A549 (cell line): ENCODE measurements at regions not wholly inside any gene's neighbourhood (a gene's known extent, or its start where the extent isn't known, plus 50 kb on each side); places are given as distances from the start of the nearest gene placed in this dataset.
A peak's percentile ranks its signal among the peaks of the same experiment; 100 is the strongest.

Source experiments
- BHLHE40 ChIP-seq: IDR thresholded peaks from 2 replicates; pipeline ENCODE4 v1.6.1; 2012; ENCODE audit warnings: low read depth, low read length, inconsistent platforms
- CEBPB ChIP-seq, 2 experiments: fragments of >200 bp in 1 of 2; sonication (Bioruptor Twin) in 1 of 2; formaldehyde crosslinking in 1 of 2; IDR thresholded peaks; 2 replicates each; pipeline ENCODE4 v1.6.1; 2012 to 2016
- JUNB ChIP-seq: fragments of >200 bp; sonication (Bioruptor Twin); formaldehyde crosslinking; IDR thresholded peaks from 2 replicates; pipeline ENCODE4 v1.6.1; 2016
- POLR2A ChIP-seq: IDR thresholded peaks from 2 replicates; pipeline ENCODE4 v1.6.1; 2012; ENCODE audit warnings: mild to moderate bottlenecking, low read length
- RAD21 ChIP-seq, 2 experiments: fragments of >200 bp in 1 of 2; sonication (Bioruptor Twin) in 1 of 2; formaldehyde crosslinking in 1 of 2; IDR thresholded peaks in 1 of 2; conservative IDR thresholded peaks in 1 of 2; 2 replicates in 1 of 2; 3 replicates in 1 of 2; pipeline ENCODE4 v1.6.1; 2012 to 2018; ENCODE audit warnings: inconsistent platforms in 1 of 2
- ZFP36 ChIP-seq: fragments of 450-650 bp; IDR thresholded peaks from 2 replicates; pipeline ENCODE4 v1.6.1; 2014; ENCODE audit warnings: borderline replicate concordance; ENCODE audit not compliant: partially characterized antibody
- TF ChIP-seq, protein P1 (sequence below): fragments of >200 bp; sonication (Bioruptor Twin); formaldehyde crosslinking; IDR thresholded peaks from 3 replicates; pipeline ENCODE4 v1.5.1; 2016
- TF ChIP-seq, protein P2 (sequence below): fragments of 200-600 bp; sonication (generic); IDR thresholded peaks from 2 replicates; pipeline ENCODE4 v1.6.1; 2016; ENCODE audit warnings: antibody characterized with exemption, mild to moderate bottlenecking, moderate library complexity

DNA sequence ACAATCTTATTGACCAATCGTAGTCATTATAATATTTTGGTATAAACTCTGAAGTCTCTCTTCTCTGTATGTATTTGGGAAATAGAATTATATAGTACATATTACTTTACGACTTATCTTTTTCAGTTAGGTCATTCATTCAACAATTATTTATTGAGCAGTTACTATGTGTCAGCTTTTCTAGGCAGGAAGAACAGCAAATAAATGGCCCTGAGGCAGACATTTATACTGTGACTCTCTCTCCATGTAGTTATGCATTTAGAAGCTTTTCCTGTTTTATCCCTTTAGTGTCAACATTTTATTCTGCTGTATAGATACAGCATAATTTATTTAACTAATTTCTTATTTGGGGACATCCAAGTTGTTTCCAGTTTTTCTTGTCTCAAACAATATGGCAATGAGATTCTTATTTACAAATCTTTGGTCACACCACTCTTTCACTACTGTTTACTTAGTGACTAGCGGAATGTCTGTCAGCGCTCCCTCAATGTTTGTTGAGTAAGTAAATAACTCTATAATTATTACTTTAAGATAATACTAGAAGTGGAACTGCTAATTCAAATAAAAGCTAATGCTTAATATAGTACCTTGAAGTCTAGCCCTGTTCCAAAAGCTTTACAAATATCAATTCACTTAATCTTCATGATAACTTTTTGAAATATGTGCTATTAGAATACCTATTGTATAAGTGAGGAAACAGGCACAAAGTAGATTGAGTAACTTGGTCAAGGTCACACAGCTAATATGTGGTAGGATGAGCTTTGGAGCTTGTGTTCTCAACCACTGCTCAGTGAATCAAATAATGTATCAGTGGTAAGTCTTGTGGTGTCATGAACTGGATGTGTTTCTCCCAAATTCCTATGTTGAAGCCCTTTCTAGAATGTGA is 465.6 kb downstream of the SIPA1L2 start:
- TF ChIP-seq POLR2A, result no peak
- peak; percentile 24 for TF ChIP-seq ZFP36
- TF ChIP-seq, protein P1, sequence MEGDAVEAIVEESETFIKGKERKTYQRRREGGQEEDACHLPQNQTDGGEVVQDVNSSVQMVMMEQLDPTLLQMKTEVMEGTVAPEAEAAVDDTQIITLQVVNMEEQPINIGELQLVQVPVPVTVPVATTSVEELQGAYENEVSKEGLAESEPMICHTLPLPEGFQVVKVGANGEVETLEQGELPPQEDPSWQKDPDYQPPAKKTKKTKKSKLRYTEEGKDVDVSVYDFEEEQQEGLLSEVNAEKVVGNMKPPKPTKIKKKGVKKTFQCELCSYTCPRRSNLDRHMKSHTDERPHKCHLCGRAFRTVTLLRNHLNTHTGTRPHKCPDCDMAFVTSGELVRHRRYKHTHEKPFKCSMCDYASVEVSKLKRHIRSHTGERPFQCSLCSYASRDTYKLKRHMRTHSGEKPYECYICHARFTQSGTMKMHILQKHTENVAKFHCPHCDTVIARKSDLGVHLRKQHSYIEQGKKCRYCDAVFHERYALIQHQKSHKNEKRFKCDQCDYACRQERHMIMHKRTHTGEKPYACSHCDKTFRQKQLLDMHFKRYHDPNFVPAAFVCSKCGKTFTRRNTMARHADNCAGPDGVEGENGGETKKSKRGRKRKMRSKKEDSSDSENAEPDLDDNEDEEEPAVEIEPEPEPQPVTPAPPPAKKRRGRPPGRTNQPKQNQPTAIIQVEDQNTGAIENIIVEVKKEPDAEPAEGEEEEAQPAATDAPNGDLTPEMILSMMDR, result no peak
- TF ChIP-seq CEBPB (IDR thresholded peaks at IDR 0.05), result peak; percentile 25 to 35; a peak in 2 of 4 replicates
- peak; percentile 72 for TF ChIP-seq JUNB
- TF ChIP-seq, protein P2, sequence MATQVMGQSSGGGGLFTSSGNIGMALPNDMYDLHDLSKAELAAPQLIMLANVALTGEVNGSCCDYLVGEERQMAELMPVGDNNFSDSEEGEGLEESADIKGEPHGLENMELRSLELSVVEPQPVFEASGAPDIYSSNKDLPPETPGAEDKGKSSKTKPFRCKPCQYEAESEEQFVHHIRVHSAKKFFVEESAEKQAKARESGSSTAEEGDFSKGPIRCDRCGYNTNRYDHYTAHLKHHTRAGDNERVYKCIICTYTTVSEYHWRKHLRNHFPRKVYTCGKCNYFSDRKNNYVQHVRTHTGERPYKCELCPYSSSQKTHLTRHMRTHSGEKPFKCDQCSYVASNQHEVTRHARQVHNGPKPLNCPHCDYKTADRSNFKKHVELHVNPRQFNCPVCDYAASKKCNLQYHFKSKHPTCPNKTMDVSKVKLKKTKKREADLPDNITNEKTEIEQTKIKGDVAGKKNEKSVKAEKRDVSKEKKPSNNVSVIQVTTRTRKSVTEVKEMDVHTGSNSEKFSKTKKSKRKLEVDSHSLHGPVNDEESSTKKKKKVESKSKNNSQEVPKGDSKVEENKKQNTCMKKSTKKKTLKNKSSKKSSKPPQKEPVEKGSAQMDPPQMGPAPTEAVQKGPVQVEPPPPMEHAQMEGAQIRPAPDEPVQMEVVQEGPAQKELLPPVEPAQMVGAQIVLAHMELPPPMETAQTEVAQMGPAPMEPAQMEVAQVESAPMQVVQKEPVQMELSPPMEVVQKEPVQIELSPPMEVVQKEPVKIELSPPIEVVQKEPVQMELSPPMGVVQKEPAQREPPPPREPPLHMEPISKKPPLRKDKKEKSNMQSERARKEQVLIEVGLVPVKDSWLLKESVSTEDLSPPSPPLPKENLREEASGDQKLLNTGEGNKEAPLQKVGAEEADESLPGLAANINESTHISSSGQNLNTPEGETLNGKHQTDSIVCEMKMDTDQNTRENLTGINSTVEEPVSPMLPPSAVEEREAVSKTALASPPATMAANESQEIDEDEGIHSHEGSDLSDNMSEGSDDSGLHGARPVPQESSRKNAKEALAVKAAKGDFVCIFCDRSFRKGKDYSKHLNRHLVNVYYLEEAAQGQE, result no peak
- no peak for TF ChIP-seq BHLHE40
- TF ChIP-seq RAD21 (conservative IDR thresholded peaks at IDR 0.05 in 1 of 2, IDR thresholded peaks at IDR 0.05 in 1 of 2), result no peak
